SK-N-MC (cell line): ENCODE measurements at regions not wholly inside any gene's neighbourhood (a gene's known extent, or its start where the extent isn't known, plus 50 kb on each side); places are given as distances from the start of the nearest gene placed in this dataset.

Experiments used
- EZH2 ChIP-seq: fragments of 200-600 bp; sonication (generic); IDR thresholded peaks from one replicate; pipeline ENCODE4 v1.6.1; 2017; ENCODE audit warnings: antibody characterized with exemption
- POLR2AphosphoS5 ChIP-seq: IDR thresholded peaks from 2 replicates; pipeline ENCODE4 v1.6.1; 2012; ENCODE audit warnings: mild to moderate bottlenecking, low read depth, low read length, borderline replicate concordance

- no peak for TF ChIP-seq POLR2AphosphoS5
- no peak for TF ChIP-seq EZH2
These were observed 457.2 kb downstream of the CDH2 start for GRCh38 chr18:27719680-27720079.
